ENCODE measurements at regions not wholly inside any gene's neighbourhood (a gene's known extent, or its start where the extent isn't known, plus 50 kb on each side); places are given as distances from the start of the nearest gene placed in this dataset.
"Not testable (repeated sequence)": the region's sequence is repeated elsewhere in the genome, so short reads cannot be mapped to it uniquely, and the experiment has no call there.

DNA sequence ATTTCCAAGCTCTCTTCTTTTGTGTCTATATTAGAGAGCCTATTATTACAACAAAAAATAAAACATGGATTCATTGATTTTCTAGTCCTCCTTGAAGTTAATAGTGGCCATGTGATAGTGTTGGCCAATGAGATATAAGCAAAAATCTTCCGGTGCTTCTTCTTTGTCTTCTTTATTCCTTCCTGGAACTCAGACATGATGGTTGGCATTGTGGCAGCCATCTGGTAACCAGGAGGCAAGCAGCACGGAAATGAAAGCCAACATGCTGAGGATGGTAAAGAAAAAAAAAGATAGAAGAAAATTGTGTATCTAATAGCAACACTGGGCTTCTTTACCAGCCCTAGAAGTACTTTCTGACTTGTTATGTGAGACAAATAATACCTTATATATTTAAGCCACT is 50.8 kb upstream of the SEL1L start:
- no peak for DNase-seq

- no peak for DNase-seq
These were observed 55.9 kb upstream of the SEL1L start for GRCh38 chr14:81589381-81590065.

- DNase-seq, result no peak
These were observed 57.6 kb upstream of the SEL1L start for GRCh38 chr14:81591266-81591665.

- DNase-seq, result no peak
These were observed 60.4 kb upstream of the SEL1L start for GRCh38 chr14:81594012-81594411.

DNA sequence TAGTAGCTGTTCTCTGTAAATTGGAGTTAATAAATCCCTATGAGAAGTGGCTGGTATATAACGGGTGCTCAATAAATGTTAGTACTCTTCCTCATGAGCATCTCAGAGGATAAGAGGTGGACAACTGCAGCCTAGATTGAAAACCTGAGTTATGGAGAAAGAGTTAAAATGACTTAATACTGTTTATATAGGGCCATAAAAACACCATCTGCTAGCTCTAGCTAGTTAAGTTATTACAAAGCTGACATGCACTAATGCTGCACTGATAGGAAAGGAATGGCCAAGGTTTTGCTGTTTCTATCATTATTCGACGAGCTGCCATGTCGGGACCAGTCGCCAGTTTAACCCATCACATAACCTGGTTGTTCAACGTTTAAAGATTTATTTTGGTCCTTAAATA is 72.0 kb upstream of the SEL1L start:
- no peak for DNase-seq

DNA sequence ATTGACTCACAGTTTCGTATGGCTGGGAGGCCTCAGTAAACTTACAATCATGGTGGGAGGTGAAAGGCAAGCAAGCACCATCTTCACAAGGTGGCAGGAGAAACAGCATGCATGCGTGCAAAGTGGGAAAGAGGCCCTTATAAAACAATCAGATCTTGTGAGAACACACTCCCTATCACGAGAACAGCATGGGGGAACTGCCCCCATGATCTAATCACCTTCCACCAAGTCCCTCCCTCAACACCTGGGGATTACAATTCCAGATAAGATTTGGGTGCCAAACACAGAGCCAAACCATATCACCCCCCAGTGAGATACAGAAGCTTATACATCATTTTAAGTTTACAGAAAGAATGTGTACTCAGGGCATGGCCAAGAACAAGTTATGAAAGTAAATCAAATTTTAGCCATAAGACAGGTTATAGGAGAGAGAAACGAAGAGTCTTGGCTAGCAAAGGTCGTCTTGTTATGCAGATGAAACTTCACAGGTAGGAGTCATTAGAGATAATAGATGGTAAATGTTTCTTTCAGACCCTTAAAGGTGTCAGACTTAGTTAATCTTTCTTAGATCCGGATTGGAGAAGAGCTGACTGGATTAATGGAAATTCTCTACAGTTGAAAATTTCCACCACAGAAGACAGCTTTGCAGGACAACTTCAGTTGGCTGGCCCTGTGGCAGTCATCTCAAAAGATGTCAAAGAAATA is 79.8 kb upstream of the SEL1L start:
- DNase-seq, result no peak

DNA sequence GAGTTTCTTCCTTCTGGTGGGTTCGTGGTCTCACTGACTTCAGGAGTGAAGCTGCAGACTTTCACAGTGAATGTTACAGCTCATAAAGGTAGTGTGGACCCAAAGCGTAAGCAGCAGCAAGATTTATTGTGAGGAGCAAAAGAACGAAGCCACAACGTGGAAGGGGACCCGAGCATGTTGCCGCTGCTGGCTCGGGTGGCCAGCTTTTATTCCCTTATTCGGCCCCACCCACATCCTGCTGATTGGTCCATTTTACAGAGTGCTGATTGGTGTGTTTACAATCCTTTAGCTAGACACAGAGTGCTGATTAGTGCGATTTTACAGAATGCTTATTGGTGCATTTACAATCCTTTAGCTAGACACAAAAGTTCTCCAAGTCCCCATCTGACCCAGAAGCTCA is 80.6 kb upstream of the SEL1L start:
- not testable (repeated sequence) for DNase-seq

- no peak for DNase-seq
These were observed 85.0 kb upstream of the SEL1L start for GRCh38 chr14:81618695-81619094.

DNA sequence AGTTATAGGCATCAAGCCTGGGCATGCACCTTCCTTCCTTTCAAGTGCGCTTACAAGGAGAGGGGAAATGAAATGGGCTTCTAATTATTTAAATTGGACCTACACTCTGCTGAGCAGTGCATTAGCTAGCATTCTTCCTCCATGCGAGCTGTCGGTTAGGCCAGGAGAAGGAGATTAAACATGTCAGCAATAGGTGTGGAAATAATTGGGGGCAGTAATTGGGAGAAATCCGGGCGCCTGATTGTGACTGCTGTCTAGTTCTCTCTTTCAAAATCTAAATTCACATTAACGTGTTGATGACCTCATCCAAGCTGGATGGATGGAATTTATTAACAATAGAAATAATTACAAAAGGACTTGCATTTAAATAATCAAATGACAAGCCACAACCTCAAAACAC is 86.2 kb upstream of the SEL1L start:
- DNase-seq, result no peak

DNA sequence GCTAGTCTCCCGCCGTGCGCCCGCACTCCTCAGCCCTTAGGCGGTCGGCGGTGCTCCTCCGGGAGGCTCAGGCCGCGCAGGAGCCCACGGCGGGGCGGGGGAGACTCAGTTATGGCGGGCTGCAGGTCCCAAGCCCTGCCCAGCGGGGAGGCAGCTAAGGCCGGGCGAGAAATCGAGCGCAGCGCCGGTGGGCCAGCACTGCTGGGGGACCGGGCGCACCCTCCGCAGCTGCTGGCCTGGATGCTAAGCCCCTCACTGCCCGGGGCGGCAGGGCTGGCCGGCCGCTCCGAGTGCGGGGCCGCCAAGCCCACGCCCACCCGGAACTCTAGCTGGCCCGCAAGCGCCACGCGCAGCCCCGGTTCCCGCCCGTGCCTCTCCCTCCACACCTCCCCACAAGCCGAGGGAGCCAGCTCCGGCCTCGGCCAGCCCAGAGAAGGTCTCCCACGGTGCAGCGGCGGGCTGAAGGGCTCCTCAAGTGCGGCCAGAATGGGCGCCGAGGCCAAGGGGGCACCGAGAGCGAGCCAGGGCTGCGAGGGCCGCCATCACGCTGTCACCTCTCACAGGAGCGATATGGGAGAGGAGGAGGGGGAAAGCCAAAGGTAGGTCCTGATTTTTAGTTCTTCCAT is 90.2 kb upstream of the SEL1L start:
- DNase-seq, result not testable (repeated sequence)

- no peak for DNase-seq
These were observed 91.7 kb upstream of the SEL1L start for GRCh38 chr14:81625343-81625742.

DNA sequence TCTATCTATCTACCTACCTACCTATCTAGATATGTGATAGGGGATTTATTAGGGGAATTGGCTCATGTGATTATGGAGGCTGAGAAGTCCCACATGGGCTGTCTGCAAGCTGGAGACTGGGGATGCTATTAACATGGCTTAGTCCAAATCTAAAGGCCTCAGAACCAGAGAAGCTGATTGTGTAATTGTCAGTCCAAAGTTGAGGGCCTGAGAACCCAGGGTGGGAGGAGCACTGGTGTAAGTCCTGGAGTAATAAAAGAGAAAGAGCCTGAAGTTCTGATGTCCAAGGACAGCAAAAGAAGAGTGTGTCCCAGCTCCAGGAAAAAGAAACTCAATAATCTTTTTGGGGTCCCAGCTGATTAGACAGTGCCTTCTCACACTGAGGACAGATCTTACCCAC is 98.5 kb upstream of the SEL1L start:
- DNase-seq, result no peak

GRCh38 chr14:81633496-81633895 is 99.8 kb upstream of the SEL1L start:
- no peak for DNase-seq

- no peak for DNase-seq
These were observed 104.0 kb upstream of the SEL1L start for GRCh38 chr14:81637639-81638038.

DNA sequence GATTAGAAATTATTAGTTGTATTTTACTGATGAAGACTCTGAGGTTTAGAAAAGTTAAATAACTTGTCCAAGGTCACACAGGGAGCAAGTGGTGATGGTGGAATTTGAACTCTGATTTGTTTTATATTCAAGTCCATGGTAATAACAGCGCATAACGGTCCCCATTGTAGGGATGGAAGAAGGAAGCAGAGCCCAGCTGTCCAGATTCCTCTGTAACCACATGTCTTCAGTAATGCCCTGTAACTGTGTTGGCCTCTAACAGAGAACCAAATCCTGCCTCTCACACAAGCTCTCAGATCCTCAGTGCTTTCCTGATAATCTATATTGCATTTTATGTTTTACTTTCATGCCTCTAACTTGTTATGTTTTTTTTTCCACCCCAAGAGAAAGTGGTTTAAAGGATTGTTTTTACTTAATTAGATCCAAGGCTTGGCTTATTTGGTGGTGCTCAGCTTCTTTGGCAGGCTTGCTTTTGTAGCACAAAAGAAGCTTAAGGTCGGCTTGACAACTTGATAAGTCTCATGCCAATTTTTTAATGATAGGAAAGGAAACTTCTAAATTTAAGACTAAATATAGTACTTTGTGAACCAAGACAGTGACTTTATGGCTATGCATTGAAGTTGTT is 105.1 kb upstream of the SEL1L start:
- no peak for DNase-seq

- DNase-seq, result no peak
These were observed 120.0 kb upstream of the SEL1L start for GRCh38 chr14:81653626-81654025.

DNA sequence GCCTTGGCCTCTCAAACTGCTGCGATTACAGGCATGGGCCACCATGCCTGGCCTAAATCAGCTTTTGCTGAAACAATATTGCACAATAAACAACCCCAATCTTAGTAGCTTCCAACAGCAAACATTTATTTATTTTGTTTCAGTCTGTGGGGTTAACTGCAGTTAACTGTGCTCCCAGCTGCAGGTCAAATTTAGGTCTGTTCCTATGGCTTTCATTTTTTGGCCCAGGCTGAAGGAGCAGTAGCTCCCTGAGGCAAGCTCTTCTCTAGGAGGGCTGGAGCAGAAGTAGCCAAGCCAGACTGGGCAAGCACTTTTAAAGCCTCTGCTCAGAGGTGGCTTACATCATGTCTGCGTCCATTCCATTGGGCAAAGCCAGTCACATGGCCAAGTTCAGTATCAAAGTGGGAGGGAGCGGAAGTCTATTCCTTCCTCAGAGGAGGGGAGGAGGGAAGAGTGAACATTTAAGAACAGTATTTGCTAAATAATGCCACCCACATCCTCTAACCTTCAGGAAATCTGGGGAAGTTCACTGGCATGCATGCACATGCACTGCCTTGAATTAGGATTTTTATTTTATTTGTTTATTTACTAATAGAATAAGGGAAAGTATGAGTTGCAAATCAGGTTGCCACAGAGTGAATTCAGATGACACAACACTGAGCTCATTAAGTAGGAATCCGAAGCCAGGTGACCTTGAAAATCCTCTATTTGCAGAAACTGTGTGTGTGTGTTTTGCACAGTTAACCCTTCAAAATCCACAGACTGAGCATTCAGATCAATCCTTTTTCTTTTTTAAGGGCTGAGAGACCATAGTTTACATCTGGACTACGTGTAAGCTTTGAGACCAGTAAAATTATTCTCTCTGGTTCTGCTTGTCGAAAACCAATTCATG is 122.0 kb upstream of the SEL1L start:
- no peak for DNase-seq

- no peak for DNase-seq
These were observed 123.2 kb upstream of the SEL1L start for GRCh38 chr14:81656811-81657210.

DNA sequence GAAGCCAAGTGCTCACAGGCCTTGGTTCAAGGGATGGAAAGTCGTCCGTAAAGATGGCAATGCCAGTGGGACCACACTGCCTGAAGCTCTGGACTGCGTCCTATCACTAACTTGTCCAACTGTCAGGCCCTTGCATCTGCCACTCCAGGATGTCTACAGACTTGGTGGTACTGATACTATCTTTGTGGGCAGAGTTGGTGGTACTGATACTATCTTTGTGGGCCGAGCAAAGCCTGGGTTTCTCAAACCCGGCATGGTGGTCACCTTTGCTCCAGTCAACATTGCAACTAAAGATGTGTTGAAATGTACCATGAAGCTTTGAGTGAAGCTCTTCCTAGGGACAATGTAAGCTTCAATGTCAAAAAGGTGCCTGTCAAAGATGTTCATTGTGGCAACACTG is 128.4 kb upstream of the SEL1L start:
- no peak for DNase-seq

GRCh38 chr14:81662570-81663197 is 129.0 kb upstream of the SEL1L start:
- no peak for DNase-seq

DNA sequence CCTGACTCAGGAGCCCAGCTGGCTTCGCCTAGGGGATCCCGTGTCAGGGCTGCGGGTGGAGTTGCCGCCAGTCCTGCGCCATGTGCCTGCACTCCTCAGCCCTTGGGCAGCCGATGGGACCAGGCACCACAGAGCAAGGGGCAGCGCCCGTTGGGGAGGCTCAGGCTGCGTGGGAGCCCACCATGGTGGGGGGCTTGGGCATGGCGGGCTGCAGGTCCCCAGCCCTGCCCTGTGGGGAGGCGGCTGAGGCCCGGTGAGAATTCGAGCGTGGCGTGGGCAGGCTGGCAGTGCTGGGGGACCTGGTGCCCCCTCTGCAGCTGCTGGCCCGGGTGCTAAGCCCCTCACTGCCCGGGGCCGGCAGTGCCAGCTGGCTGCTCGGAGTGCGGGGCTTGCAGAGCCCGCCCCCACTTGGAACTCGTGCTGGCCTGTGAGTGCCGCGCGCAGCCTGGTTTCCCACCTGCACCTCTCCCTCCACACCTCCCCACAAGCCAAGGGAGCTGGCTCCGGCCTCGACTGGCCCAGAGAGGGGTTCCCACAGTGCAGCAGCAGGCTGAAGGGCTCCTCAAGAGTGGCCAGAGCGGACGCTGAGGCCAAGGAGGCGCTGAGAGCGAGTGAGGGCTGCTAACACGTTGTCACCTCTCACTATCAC is 135.1 kb upstream of the SEL1L start:
- no peak for DNase-seq

DNA sequence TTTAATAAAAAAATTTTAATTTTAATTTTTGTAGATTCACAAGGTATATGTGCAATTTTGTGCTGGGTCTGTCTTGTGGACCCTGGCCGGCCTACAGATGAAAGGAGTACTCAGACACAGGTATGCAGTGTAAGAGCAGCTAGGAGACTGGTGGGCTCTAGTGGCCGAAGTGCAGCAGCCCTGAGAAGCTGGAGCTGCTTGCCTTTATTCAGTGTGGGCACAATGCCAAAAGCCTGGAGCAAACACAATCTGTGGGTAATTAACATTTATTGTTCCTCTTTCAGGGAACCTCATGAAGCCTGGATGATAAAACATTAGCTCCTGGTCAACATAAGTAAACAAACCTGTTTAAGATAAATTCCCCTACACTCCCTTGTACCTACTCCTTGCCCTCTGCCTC is 135.7 kb upstream of the SEL1L start:
- no peak for DNase-seq
